IMR-90 (cell line): ENCODE measurements at regions not wholly inside any gene's neighbourhood (a gene's known extent, or its start where the extent isn't known, plus 50 kb on each side); places are given as distances from the start of the nearest gene placed in this dataset.

Experiments
- ATAC-seq: fragments of 200-7000 bp; cut with Tn5 transposase; 2 replicates; pipeline ENCODE4 v1.9.1; 2020; ENCODE audit warnings: low read depth, mild to moderate bottlenecking, moderate library complexity
- BruUV-seq: library from RNA; stranded (reverse); fragments of 400-500 nt; replicated peaks from 2 replicates; lab custom pipeline; 2021; lab: Mats Ljungman, UMichigan
- CTCF ChIA-PET: fragments of 300-600 bp; formaldehyde crosslinking; extraction: SDS; loops from one replicate; lab custom pipeline; 2021; ENCODE audit warnings: antibody characterized with exemption; lab: Yijun Ruan, JAX
- POLR2A ChIA-PET: fragments of 300-600 bp; sonication (Branson Sonifier 250); formaldehyde crosslinking; loops from one replicate; lab custom pipeline; 2022; ENCODE audit warnings: antibody characterized with exemption; ENCODE audit not compliant: unreplicated experiment; lab: Charles Lee
- DNase-seq: peaks from one replicate; pipeline ENCODE4 v3.0.0; 2013
- H2AFZ ChIP-seq: replicated peaks from 2 replicates; pipeline ENCODE3; 2013; ENCODE audit warnings: low read length, mild to moderate bottlenecking; ENCODE audit not compliant: poor library complexity
- H2AK5ac ChIP-seq: 2 replicates; pipeline ENCODE4 v1.6.1; 2013; ENCODE audit warnings: low read depth, low read length, inconsistent platforms
- H2AK9ac ChIP-seq: replicated peaks from 2 replicates; pipeline ENCODE3; 2013; ENCODE audit warnings: mild to moderate bottlenecking, low read depth, low read length, moderate library complexity; ENCODE audit not compliant: poor library complexity
- H2BK120ac ChIP-seq: 2 replicates; pipeline ENCODE4 v1.6.1; 2013; ENCODE audit warnings: low read depth, low read length, inconsistent platforms
- H2BK15ac ChIP-seq: 3 replicates; pipeline ENCODE4 v1.6.1; 2013; ENCODE audit warnings: low read depth, low read length, inconsistent platforms
- H2BK20ac ChIP-seq: 2 replicates; pipeline ENCODE4 v1.6.1; 2013; ENCODE audit warnings: low read depth, mild to moderate bottlenecking, inconsistent platforms, low read length, moderate library complexity
- H2BK5ac ChIP-seq: 2 replicates; pipeline ENCODE4 v1.6.1; 2013; ENCODE audit warnings: mild to moderate bottlenecking, low read depth, low read length, inconsistent platforms; ENCODE audit not compliant: poor library complexity, severe bottlenecking
- H3K14ac ChIP-seq: replicated peaks from 2 replicates; pipeline ENCODE4 v1.6.1; 2013; ENCODE audit warnings: low read depth, low read length, inconsistent platforms
- H3K18ac ChIP-seq: 2 replicates; pipeline ENCODE4 v1.6.1; 2013; ENCODE audit warnings: low read depth, low read length, control low read depth
- H3K23ac ChIP-seq: 2 replicates; pipeline ENCODE4 v1.6.1; 2013; ENCODE audit warnings: low read depth, low read length, inconsistent platforms
- H3K27ac ChIP-seq: 2 replicates; pipeline ENCODE4 v1.5.1; 2013; ENCODE audit warnings: mild to moderate bottlenecking, control low read depth, low read length; ENCODE audit not compliant: insufficient read depth
- H3K27me3 ChIP-seq: 2 replicates; pipeline ENCODE4 v1.6.1; 2013; ENCODE audit warnings: low read length; ENCODE audit not compliant: control insufficient read depth, insufficient read depth
- H3K36me3 ChIP-seq: 2 replicates; pipeline ENCODE4 v1.6.1; 2013; ENCODE audit warnings: low read length, mixed read lengths; ENCODE audit not compliant: control insufficient read depth, insufficient read depth
- H3K4ac ChIP-seq: 2 replicates; pipeline ENCODE4 v1.6.1; 2013; ENCODE audit warnings: low read depth, low read length, inconsistent platforms
- H3K4me1 ChIP-seq: 2 replicates; pipeline ENCODE4 v1.6.1; 2013; ENCODE audit warnings: low read length, mixed read lengths; ENCODE audit not compliant: control insufficient read depth, insufficient read depth
- H3K4me2 ChIP-seq: 2 replicates; pipeline ENCODE4 v1.6.1; 2013; ENCODE audit warnings: low read depth, mild to moderate bottlenecking, control low read depth, low read length, moderate library complexity
- H3K4me3 ChIP-seq: 2 replicates; pipeline ENCODE4 v1.5.1; 2013; ENCODE audit warnings: low read depth, mild to moderate bottlenecking, control low read depth, low read length, moderate library complexity; ENCODE audit not compliant: insufficient read depth
- H3K56ac ChIP-seq: 2 replicates; pipeline ENCODE4 v1.6.1; 2013; ENCODE audit warnings: low read length, inconsistent platforms; ENCODE audit not compliant: insufficient read depth; ENCODE audit errors: extremely low read depth
- H3K79me1 ChIP-seq, 2 experiments: 2 replicates each; pipeline ENCODE4 v1.6.1; 2013; ENCODE audit warnings: low read length in 2 of 2, inconsistent platforms in 1 of 2, low read depth in 1 of 2
- H3K9ac ChIP-seq: 2 replicates; pipeline ENCODE4 v1.6.1; 2013; ENCODE audit warnings: low read depth, low read length, control low read depth
- H3K9me1 ChIP-seq: 2 replicates; pipeline ENCODE4 v1.6.1; 2013; ENCODE audit warnings: low read length, inconsistent platforms; ENCODE audit not compliant: insufficient read depth
- H3K9me3 ChIP-seq: 2 replicates; pipeline ENCODE4 v1.6.1; 2013; ENCODE audit warnings: low read length; ENCODE audit not compliant: control insufficient read depth, insufficient read depth
- H4K20me1 ChIP-seq: 2 replicates; pipeline ENCODE4 v1.6.1; 2013; ENCODE audit warnings: low read length, inconsistent platforms; ENCODE audit not compliant: insufficient read depth
- H4K5ac ChIP-seq: 2 replicates; pipeline ENCODE4 v1.6.1; 2013; ENCODE audit warnings: mild to moderate bottlenecking, low read depth, low read length, control low read depth
- H4K8ac ChIP-seq, 2 experiments: 2 replicates each; pipeline ENCODE4 v1.6.1; 2013; ENCODE audit warnings: low read depth in 2 of 2, low read length in 2 of 2, control low read depth in 1 of 2, inconsistent platforms in 1 of 2
- H4K91ac ChIP-seq: 2 replicates; pipeline ENCODE4 v1.6.1; 2013; ENCODE audit warnings: low read depth, low read length, inconsistent platforms; ENCODE audit not compliant: insufficient read depth
- BHLHE40 ChIP-seq: fragments of 150-350 bp; IDR thresholded peaks from 2 replicates; pipeline ENCODE4 v1.6.1; 2016; ENCODE audit warnings: mild to moderate bottlenecking, low read depth, low read length
- CEBPB ChIP-seq: IDR thresholded peaks from 2 replicates; pipeline ENCODE4 v1.6.1; 2012; ENCODE audit warnings: low read depth, low read length, improper control_type of control experiment
- CHD1 ChIP-seq: IDR thresholded peaks from 2 replicates; pipeline ENCODE4 v1.6.1; 2012; ENCODE audit warnings: low read depth, low read length, improper control_type of control experiment
- CTCF ChIP-seq: conservative IDR thresholded peaks from 2 replicates; pipeline ENCODE4 v1.5.1; 2012; ENCODE audit warnings: mild to moderate bottlenecking, low read depth, low read length, improper control_type of control experiment
- ELK1 ChIP-seq: fragments of 150-350 bp; IDR thresholded peaks from 2 replicates; pipeline ENCODE4 v1.6.1; 2016; ENCODE audit warnings: low read depth, mild to moderate bottlenecking, low read length, moderate library complexity, borderline replicate concordance
- FOS ChIP-seq: fragments of 150-350 bp; IDR thresholded peaks from 2 replicates; pipeline ENCODE4 v1.6.1; 2016; ENCODE audit warnings: low read depth, low read length
- MAFK ChIP-seq: IDR thresholded peaks from 2 replicates; pipeline ENCODE4 v1.6.1; 2012; ENCODE audit warnings: low read depth, low read length, improper control_type of control experiment
- MAZ ChIP-seq: IDR thresholded peaks from 2 replicates; pipeline ENCODE4 v1.6.1; 2012; ENCODE audit warnings: low read depth, mild to moderate bottlenecking, low read length, improper control_type of control experiment, moderate library complexity, borderline replicate concordance
- MXI1 ChIP-seq: IDR thresholded peaks from 2 replicates; pipeline ENCODE4 v1.6.1; 2012; ENCODE audit warnings: low read depth, mild to moderate bottlenecking, low read length, moderate library complexity, borderline replicate concordance
- NFE2L2 ChIP-seq: fragments of 150-350 bp; IDR thresholded peaks from 2 replicates; pipeline ENCODE4 v1.6.1; 2016; ENCODE audit warnings: low read depth, mild to moderate bottlenecking, low read length
- POLR2A ChIP-seq: IDR thresholded peaks from 2 replicates; pipeline ENCODE4 v1.6.1; 2012; ENCODE audit warnings: mild to moderate bottlenecking, low read depth, low read length
- RAD21 ChIP-seq: IDR thresholded peaks from 2 replicates; pipeline ENCODE4 v1.6.1; 2012; ENCODE audit warnings: low read length, improper control_type of control experiment
- RCOR1 ChIP-seq: IDR thresholded peaks from 2 replicates; pipeline ENCODE4 v1.6.1; 2012; ENCODE audit warnings: mild to moderate bottlenecking, low read length, improper control_type of control experiment; ENCODE audit not compliant: insufficient replicate concordance
- RFX5 ChIP-seq: IDR thresholded peaks from 2 replicates; pipeline ENCODE4 v1.8.0; 2012; ENCODE audit warnings: low read depth, mild to moderate bottlenecking, low read length, moderate library complexity
- SMC3 ChIP-seq: fragments of 150-350 bp; IDR thresholded peaks from 2 replicates; pipeline ENCODE4 v1.6.1; 2016; ENCODE audit warnings: low read depth, mild to moderate bottlenecking, antibody characterized with exemption, low read length, moderate library complexity
- USF2 ChIP-seq: fragments of 150-350 bp; IDR thresholded peaks from 2 replicates; pipeline ENCODE4 v1.6.1; 2017; ENCODE audit warnings: mild to moderate bottlenecking, antibody characterized with exemption, low read length, low read depth
- WGBS, 2 experiments: methylation state at CpG; one replicate each; pipeline versions ENCODE4 v1.1.5 to v1.1.7; 2013; ENCODE audit warnings: missing lambda C conversion rate in 2 of 2; ENCODE audit not compliant: insufficient read length in 1 of 2; ENCODE audit errors: extremely low coverage in 2 of 2; 5-methylcytosine and 5-hydroxymethylcytosine counted together
- dilution Hi-C: fragments of 300-500 bp; cut with HindIII; formaldehyde crosslinking; loops from one replicate; pipeline ENCODE4 v1.14.3; 2018; ENCODE audit warnings: low sequenced_read_pairs; ENCODE audit not compliant: unreplicated experiment
- in situ Hi-C: fragments of 300-500 bp; cut with MboI; formaldehyde crosslinking; loops from 3 replicates; pipeline ENCODE4 v1.14.3; 2019; ENCODE audit warnings: low sequenced_read_pairs, inconsistent platforms, mixed read lengths
- intact Hi-C: fragments of 100-400 bp; cut with micrococcal nuclease; formaldehyde crosslinking; loops from 2 replicates; pipeline ENCODE4 v1.10.0; 2022

GRCh38 chrX:56114437-56114787 lies 117.7 kb upstream of the KLF8 start:
- TF ChIP-seq MXI1: no peak
- no peak for TF ChIP-seq ELK1
- TF ChIP-seq RAD21: no peak
- TF ChIP-seq RFX5: no peak
- no peak for TF ChIP-seq CHD1
- TF ChIP-seq FOS: no peak
- no peak for TF ChIP-seq RCOR1
- TF ChIP-seq MAFK: no peak
- no peak for TF ChIP-seq USF2
- no peak for TF ChIP-seq CTCF
- no peak for TF ChIP-seq MAZ
- no peak for TF ChIP-seq SMC3
- TF ChIP-seq CEBPB: no peak
- no peak for TF ChIP-seq BHLHE40
- TF ChIP-seq NFE2L2: no peak
- no peak for TF ChIP-seq POLR2A
- Histone ChIP-seq H3K56ac (no peak overlapping the region), H3K14ac (no peak overlapping the region), H4K20me1 (no peaks in the 10 kb centered on the region), H2AK5ac (no peak overlapping the region), H3K4me3 (no peak overlapping the region), H4K5ac (no peak overlapping the region), H3K4me1 (no peaks in the 10 kb centered on the region), H3K27me3 (no peaks in the 10 kb centered on the region; the same call in 1 of the 2 replicates), H2BK20ac (no peak overlapping the region), H3K9me1 (no peaks in the 10 kb centered on the region), H4K8ac (no peak overlapping the region), H3K9me3 (no peaks in the 10 kb centered on the region; the same call in 1 of the 2 replicates), H2AK9ac (no peak overlapping the region), H3K23ac (no peak overlapping the region), H3K4me2 (no peak overlapping the region), H2AFZ (no peak overlapping the region), H2BK15ac (no peak overlapping the region), H3K27ac (no peak overlapping the region), H4K91ac (no peak overlapping the region), H3K36me3 (no peaks in the 10 kb centered on the region), H3K4ac (no peak overlapping the region), H2BK5ac (no peak overlapping the region), H3K79me1 (no peaks in the 10 kb centered on the region), H3K18ac (no peak overlapping the region), H3K9ac (no peak overlapping the region), H2BK120ac (no peak overlapping the region)
- ChIA-PET POLR2A (no interaction called here), CTCF (no interaction called here)
- no CpG with 5 or more reads among the region's 1 CpG for WGBS, 2 experiments
- in situ Hi-C loops (no loop called here), intact Hi-C loops (no loop called here), dilution Hi-C loops (no loop called here)
- ATAC-seq: no peak
- DNase-seq: no peak
- BruUV-seq: no TSS peak
